ENCODE measurements at regions not wholly inside any gene's neighbourhood (a gene's known extent, or its start where the extent isn't known, plus 50 kb on each side); places are given as distances from the start of the nearest gene placed in this dataset.

DNA sequence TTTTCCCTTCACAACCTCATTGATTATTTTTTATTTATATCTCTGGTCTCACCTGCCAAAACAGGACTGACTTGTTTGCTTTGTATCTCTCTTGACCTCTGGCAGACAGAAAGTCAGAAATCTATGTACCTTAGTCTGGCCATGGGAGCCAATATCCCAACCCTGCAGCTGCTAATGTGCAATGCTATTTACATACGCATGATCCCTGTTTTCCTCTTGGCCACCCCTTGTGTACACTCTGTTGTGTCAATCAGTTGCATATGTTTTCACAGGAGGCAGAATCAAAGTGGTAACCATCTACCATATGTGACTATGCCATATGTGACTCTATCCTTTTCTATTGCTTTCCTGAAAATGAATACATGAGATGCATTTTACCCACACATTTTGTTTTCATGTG lies 688.8 kb downstream of the PLA2G4A start:
- Histone ChIP-seq H3K79me2 (ENCODE audit: low read length) (no peaks in the 10 kb centered on the region), H4K20me1 (ENCODE audit: insufficient read depth, low read length) (no peaks in the 10 kb centered on the region), H3K4me3 (ENCODE audit: low read length) (no peak overlapping the region), H3K9ac (ENCODE audit: low read length) (no peak overlapping the region), H3K27ac (ENCODE audit: low read length) (no peak overlapping the region), H3K4me1 (ENCODE audit: low read length) (no peaks in the 10 kb centered on the region), H2AFZ (ENCODE audit: low read depth, low read length) (no peak overlapping the region), H3K9me3 (ENCODE audit: insufficient read depth, low read length) (no peaks in the 10 kb centered on the region), H3K4me2 (ENCODE audit: low read length) (no peak overlapping the region), H3K27me3 (ENCODE audit: low read depth, low read length) (no peaks in the 10 kb centered on the region), H3K36me3 (replicated peaks; ENCODE audit: low read depth, low read length) (no peaks in the 10 kb centered on the region)
- TF ChIP-seq, protein P1, sequence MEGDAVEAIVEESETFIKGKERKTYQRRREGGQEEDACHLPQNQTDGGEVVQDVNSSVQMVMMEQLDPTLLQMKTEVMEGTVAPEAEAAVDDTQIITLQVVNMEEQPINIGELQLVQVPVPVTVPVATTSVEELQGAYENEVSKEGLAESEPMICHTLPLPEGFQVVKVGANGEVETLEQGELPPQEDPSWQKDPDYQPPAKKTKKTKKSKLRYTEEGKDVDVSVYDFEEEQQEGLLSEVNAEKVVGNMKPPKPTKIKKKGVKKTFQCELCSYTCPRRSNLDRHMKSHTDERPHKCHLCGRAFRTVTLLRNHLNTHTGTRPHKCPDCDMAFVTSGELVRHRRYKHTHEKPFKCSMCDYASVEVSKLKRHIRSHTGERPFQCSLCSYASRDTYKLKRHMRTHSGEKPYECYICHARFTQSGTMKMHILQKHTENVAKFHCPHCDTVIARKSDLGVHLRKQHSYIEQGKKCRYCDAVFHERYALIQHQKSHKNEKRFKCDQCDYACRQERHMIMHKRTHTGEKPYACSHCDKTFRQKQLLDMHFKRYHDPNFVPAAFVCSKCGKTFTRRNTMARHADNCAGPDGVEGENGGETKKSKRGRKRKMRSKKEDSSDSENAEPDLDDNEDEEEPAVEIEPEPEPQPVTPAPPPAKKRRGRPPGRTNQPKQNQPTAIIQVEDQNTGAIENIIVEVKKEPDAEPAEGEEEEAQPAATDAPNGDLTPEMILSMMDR (IDR thresholded peaks at IDR 0.05; ENCODE audit: low read depth, low read length), result no peak
- no peak for TF ChIP-seq EZH2phosphoT487 (IDR thresholded peaks at IDR 0.05; ENCODE audit: low read depth)

DNA sequence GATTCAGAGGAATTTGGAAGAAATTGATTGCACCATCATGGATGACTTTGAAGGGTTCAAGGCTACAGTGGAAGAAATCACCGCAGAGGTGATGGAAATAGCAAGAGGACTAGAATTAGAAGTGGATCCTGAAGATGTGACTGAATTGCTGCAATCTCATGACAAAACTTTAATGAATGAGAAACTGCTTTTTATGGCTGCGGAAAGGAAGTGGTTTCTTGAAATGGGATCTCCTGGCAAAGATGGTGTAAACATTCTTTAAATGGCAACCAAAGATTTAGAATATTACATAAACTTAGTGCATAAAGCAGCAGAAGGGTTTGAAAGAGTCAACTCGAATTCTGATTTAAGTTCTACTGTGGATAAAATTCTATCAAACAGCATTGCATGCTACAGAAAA lies 698.6 kb downstream of the PLA2G4A start:
- Histone ChIP-seq H3K9ac (ENCODE audit: low read length) (no peak overlapping the region), H3K4me2 (ENCODE audit: low read length) (no peak overlapping the region)

DNA sequence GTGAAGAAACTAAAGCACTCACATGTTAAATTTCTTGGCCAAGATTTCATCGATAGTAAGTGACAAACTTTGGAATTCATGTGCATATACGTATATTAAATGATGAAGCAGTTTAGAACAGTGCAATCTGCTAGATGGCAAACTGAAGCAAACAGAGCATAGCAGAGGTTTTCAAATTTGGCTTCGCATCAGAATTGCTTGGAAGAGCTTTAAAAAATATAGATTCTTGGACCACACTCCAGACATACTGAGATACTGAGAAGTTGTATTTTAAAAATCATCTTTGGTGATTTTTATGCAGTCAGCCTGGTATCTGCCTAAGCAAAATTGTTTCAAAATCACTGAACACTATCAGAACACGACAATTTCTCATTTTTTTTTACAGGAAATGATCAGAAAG lies 709.2 kb downstream of the PLA2G4A start:
- Histone ChIP-seq H3K27me3 (ENCODE audit: low read depth, low read length) (no peaks in the 10 kb centered on the region), H3K4me1 (ENCODE audit: low read length) (no peaks in the 10 kb centered on the region), H2AFZ (ENCODE audit: low read depth, low read length) (no peak overlapping the region), H3K9ac (ENCODE audit: low read length) (no peak overlapping the region), H3K9me3 (ENCODE audit: insufficient read depth, low read length) (no peaks in the 10 kb centered on the region; the same call in 1 of the 2 replicates), H3K27ac (ENCODE audit: low read length) (no peak overlapping the region), H3K4me3 (ENCODE audit: low read length) (no peak overlapping the region), H3K4me2 (ENCODE audit: low read length) (no peak overlapping the region), H3K79me2 (ENCODE audit: low read length) (no peaks in the 10 kb centered on the region), H4K20me1 (ENCODE audit: insufficient read depth, low read length) (no peaks in the 10 kb centered on the region), H3K36me3 (replicated peaks; ENCODE audit: low read depth, low read length) (no peaks in the 10 kb centered on the region)
- TF ChIP-seq, protein P1 (IDR thresholded peaks at IDR 0.05; ENCODE audit: low read depth, low read length), result no peak
- TF ChIP-seq EZH2phosphoT487 (IDR thresholded peaks at IDR 0.05; ENCODE audit: low read depth), result no peak

More for the DNA sequence above, 698.6 kb downstream of the PLA2G4A start:
- Histone ChIP-seq H3K79me2 (ENCODE audit: low read length) (no peaks in the 10 kb centered on the region), H3K36me3 (replicated peaks; ENCODE audit: low read depth, low read length) (no peaks in the 10 kb centered on the region), H4K20me1 (ENCODE audit: insufficient read depth, low read length) (no peaks in the 10 kb centered on the region), H3K4me1 (ENCODE audit: low read length) (no peaks in the 10 kb centered on the region), H3K27ac (ENCODE audit: low read length) (no peak overlapping the region), H3K4me3 (ENCODE audit: low read length) (no peak overlapping the region), H3K27me3 (ENCODE audit: low read depth, low read length) (no peaks in the 10 kb centered on the region), H2AFZ (ENCODE audit: low read depth, low read length) (no peak overlapping the region), H3K9me3 (ENCODE audit: insufficient read depth, low read length) (no peaks in the 10 kb centered on the region)
- TF ChIP-seq EZH2phosphoT487 (IDR thresholded peaks at IDR 0.05; ENCODE audit: low read depth), result no peak
- TF ChIP-seq, protein P1 (IDR thresholded peaks at IDR 0.05; ENCODE audit: low read depth, low read length), result no peak

DNA sequence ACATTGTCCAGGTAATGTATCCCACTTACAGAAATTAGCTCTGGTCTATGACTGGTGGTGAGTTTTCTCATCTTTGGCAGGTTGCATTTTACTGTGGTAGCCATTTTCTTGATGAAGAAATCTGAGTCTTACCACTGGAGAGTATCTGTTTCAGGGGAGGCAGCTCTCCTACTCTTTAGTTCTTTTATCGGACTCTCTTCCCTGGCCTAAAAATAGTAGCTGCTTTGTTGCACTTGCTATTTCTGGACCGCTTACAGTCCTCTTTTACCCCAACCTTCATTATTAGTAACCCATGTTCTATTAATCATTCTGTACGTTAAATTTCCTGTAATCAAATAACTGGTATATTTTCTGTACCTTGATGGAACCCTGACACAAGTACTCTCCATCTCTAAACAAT lies 720.8 kb downstream of the PLA2G4A start:
- Histone ChIP-seq H3K9ac (ENCODE audit: low read length) (no peak overlapping the region), H4K20me1 (ENCODE audit: insufficient read depth, low read length) (no peaks in the 10 kb centered on the region), H3K27ac (ENCODE audit: low read length) (no peak overlapping the region), H3K4me3 (ENCODE audit: low read length) (no peak overlapping the region), H3K9me3 (ENCODE audit: insufficient read depth, low read length) (no peaks in the 10 kb centered on the region), H3K79me2 (ENCODE audit: low read length) (no peaks in the 10 kb centered on the region), H2AFZ (ENCODE audit: low read depth, low read length) (no peak overlapping the region), H3K4me2 (ENCODE audit: low read length) (no peak overlapping the region), H3K36me3 (replicated peaks; ENCODE audit: low read depth, low read length) (no peaks in the 10 kb centered on the region), H3K27me3 (ENCODE audit: low read depth, low read length) (no peaks in the 10 kb centered on the region), H3K4me1 (ENCODE audit: low read length) (no peaks in the 10 kb centered on the region)
- TF ChIP-seq, protein P1 (IDR thresholded peaks at IDR 0.05; ENCODE audit: low read depth, low read length), result no peak
- no peak for TF ChIP-seq EZH2phosphoT487 (IDR thresholded peaks at IDR 0.05; ENCODE audit: low read depth)

Data from OCI-LY3 (cell line).